ENCODE measurements at regions not wholly inside any gene's neighbourhood (a gene's known extent, or its start where the extent isn't known, plus 50 kb on each side); places are given as distances from the start of the nearest gene placed in this dataset.

GRCh38 chr1:14253676-14254075, 344.8 kb upstream of the KAZN start:
- H3K27me3 ChIP-seq (ENCODE audit: insufficient read depth, poor library complexity, severe bottlenecking) = no peaks in the 10 kb centered on the region
- TF ChIP-seq, protein P1, sequence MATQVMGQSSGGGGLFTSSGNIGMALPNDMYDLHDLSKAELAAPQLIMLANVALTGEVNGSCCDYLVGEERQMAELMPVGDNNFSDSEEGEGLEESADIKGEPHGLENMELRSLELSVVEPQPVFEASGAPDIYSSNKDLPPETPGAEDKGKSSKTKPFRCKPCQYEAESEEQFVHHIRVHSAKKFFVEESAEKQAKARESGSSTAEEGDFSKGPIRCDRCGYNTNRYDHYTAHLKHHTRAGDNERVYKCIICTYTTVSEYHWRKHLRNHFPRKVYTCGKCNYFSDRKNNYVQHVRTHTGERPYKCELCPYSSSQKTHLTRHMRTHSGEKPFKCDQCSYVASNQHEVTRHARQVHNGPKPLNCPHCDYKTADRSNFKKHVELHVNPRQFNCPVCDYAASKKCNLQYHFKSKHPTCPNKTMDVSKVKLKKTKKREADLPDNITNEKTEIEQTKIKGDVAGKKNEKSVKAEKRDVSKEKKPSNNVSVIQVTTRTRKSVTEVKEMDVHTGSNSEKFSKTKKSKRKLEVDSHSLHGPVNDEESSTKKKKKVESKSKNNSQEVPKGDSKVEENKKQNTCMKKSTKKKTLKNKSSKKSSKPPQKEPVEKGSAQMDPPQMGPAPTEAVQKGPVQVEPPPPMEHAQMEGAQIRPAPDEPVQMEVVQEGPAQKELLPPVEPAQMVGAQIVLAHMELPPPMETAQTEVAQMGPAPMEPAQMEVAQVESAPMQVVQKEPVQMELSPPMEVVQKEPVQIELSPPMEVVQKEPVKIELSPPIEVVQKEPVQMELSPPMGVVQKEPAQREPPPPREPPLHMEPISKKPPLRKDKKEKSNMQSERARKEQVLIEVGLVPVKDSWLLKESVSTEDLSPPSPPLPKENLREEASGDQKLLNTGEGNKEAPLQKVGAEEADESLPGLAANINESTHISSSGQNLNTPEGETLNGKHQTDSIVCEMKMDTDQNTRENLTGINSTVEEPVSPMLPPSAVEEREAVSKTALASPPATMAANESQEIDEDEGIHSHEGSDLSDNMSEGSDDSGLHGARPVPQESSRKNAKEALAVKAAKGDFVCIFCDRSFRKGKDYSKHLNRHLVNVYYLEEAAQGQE (IDR thresholded peaks at IDR 0.05; ENCODE audit: insufficient replicate concordance, low read depth) = no peak
- DNase-seq (ENCODE audit: low read depth in 1 of 2, low spot score in 1 of 2) = no peak
- H3K27ac ChIP-seq (replicated peaks) = no peak overlapping the region
- no peak overlapping the region for H3K4me3 ChIP-seq (replicated peaks; ENCODE audit: insufficient read depth, low read length)

GRCh38 chr1:14254251-14254650, 344.2 kb upstream of the KAZN start:
- DNase-seq (ENCODE audit: low read depth in 1 of 2, low spot score in 1 of 2) = no peak
- Histone ChIP-seq H3K4me3 (replicated peaks; ENCODE audit: insufficient read depth, low read length) (no peak overlapping the region), H3K27ac (replicated peaks) (no peak overlapping the region), H3K27me3 (ENCODE audit: insufficient read depth, poor library complexity, severe bottlenecking) (no peaks in the 10 kb centered on the region)
- TF ChIP-seq POLR2AphosphoS5 (IDR thresholded peaks at IDR 0.05; ENCODE audit: low read depth) (no peak), SPI1 (IDR thresholded peaks at IDR 0.05; ENCODE audit: borderline replicate concordance, low read depth) (no peak), GABPA (IDR thresholded peaks at IDR 0.05; ENCODE audit: low read depth) (no peak), CTCF (IDR thresholded peaks at IDR 0.05; ENCODE audit: insufficient read depth, low read length) (no peak)
- TF ChIP-seq, protein P1 (IDR thresholded peaks at IDR 0.05; ENCODE audit: insufficient replicate concordance, low read depth) = no peak

- H3K27ac ChIP-seq (replicated peaks) = no peak overlapping the region
- H3K27me3 ChIP-seq (ENCODE audit: insufficient read depth, poor library complexity, severe bottlenecking) = no peaks in the 10 kb centered on the region
- DNase-seq (ENCODE audit: low read depth in 1 of 2, low spot score in 1 of 2) = no peak
- TF ChIP-seq POLR2AphosphoS5 (IDR thresholded peaks at IDR 0.05; ENCODE audit: low read depth) (no peak), SPI1 (IDR thresholded peaks at IDR 0.05; ENCODE audit: borderline replicate concordance, low read depth) (no peak), CTCF (IDR thresholded peaks at IDR 0.05; ENCODE audit: insufficient read depth, low read length) (no peak), GABPA (IDR thresholded peaks at IDR 0.05; ENCODE audit: low read depth) (no peak)
- TF ChIP-seq, protein P1 (IDR thresholded peaks at IDR 0.05; ENCODE audit: insufficient replicate concordance, low read depth) = no peak
- H3K4me3 ChIP-seq (replicated peaks; ENCODE audit: insufficient read depth, low read length) = no peak overlapping the region
These were observed 343.3 kb upstream of the KAZN start for GRCh38 chr1:14255233-14255632.

- Histone ChIP-seq H3K27ac (replicated peaks) (no peak overlapping the region), H3K27me3 (ENCODE audit: insufficient read depth, poor library complexity, severe bottlenecking) (no peaks in the 10 kb centered on the region), H3K4me3 (replicated peaks; ENCODE audit: insufficient read depth, low read length) (no peak overlapping the region)
- DNase-seq (ENCODE audit: low read depth in 1 of 2, low spot score in 1 of 2) = no peak
- TF ChIP-seq, protein P1 (IDR thresholded peaks at IDR 0.05; ENCODE audit: insufficient replicate concordance, low read depth) = no peak
- TF ChIP-seq SPI1 (IDR thresholded peaks at IDR 0.05; ENCODE audit: borderline replicate concordance, low read depth) (no peak), GABPA (IDR thresholded peaks at IDR 0.05; ENCODE audit: low read depth) (no peak), POLR2AphosphoS5 (IDR thresholded peaks at IDR 0.05; ENCODE audit: low read depth) (no peak), CTCF (IDR thresholded peaks at IDR 0.05; ENCODE audit: insufficient read depth, low read length) (no peak)
These were observed 342.8 kb upstream of the KAZN start for GRCh38 chr1:14255711-14256110.
